ENCODE measurements at regions not wholly inside any gene's neighbourhood (a gene's known extent, or its start where the extent isn't known, plus 50 kb on each side); places are given as distances from the start of the nearest gene placed in this dataset.
"Not testable (repeated sequence)": the region's sequence is repeated elsewhere in the genome, so short reads cannot be mapped to it uniquely, and the experiment has no call there.

- H3K4me3 ChIP-seq (ENCODE audit: low read depth, low read length); POLR2A ChIA-PET; H3K27ac ChIP-seq (ENCODE audit: extremely low read depth, low read depth, low read length); H3K36me3 ChIP-seq (ENCODE audit: control insufficient read depth in 2 of 2, insufficient read depth in 1 of 2, low read length in 2 of 2); H3K9me3 ChIP-seq (ENCODE audit: control insufficient read depth, insufficient read depth, low read depth, low read length); H3K4me1 ChIP-seq (ENCODE audit: control insufficient read depth, insufficient read depth, low read length): not testable (repeated sequence)
- CTCF ChIA-PET = interaction anchor here (0.6 kb wide), 1 partner anchor 58 kb away, joined by 3 read pairs; no protein-coding TSS in a partner anchor
Observed at GRCh38 chr7:128561116-128561722, 84.7 kb downstream of the METTL2B start.

DNA sequence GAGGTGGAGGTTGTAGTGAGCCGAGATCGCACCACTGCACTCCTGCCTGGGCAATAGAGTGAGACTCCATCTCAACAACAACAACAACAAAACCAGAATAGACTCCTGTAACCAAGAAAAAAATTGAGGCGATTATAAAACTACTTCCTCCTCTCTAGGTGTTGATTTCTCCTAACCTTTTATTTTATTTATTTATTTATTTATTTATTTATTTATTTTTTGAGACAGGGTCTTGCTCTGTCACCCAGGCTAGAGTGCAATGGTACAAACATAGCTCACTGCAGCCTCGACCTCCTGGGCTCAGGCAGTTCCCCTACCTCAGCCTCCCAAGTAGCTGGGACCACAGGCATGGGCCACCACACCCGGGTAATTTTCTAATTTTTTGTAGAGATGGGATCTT lies 86.2 kb downstream of the METTL2B start:
- POLR2A ChIA-PET; H3K4me1 ChIP-seq (ENCODE audit: control insufficient read depth, insufficient read depth, low read length); H3K4me3 ChIP-seq (ENCODE audit: low read depth, low read length); H3K27ac ChIP-seq (ENCODE audit: extremely low read depth, low read depth, low read length); H3K36me3 ChIP-seq (ENCODE audit: control insufficient read depth in 2 of 2, insufficient read depth in 1 of 2, low read length in 2 of 2); CTCF ChIA-PET; H3K9me3 ChIP-seq (ENCODE audit: control insufficient read depth, insufficient read depth, low read depth, low read length): not testable (repeated sequence)
- TF ChIP-seq ZXDB (tag by site-specific recombination; IDR thresholded peaks at IDR 0.05) (0 out of 2 replicates have a peak, but pooled peaks have one; percentile 26), ZNF394 (tag by site-specific recombination; IDR thresholded peaks at IDR 0.05; ENCODE audit: borderline replicate concordance) (peak; percentile 76; the same call in 1 of the 2 replicates), ZNF623 (tag by site-specific recombination; IDR thresholded peaks at IDR 0.05) (peak; percentile 31; the same call in 1 of the 2 replicates), ZNF426 (tag by site-specific recombination; IDR thresholded peaks at IDR 0.05) (peak; percentile 46), ZBTB8A (tag by site-specific recombination; IDR thresholded peaks at IDR 0.05) (peak; percentile 36; the same call in 1 of the 2 replicates), ZNF555 (tag by site-specific recombination; conservative IDR thresholded peaks at IDR 0.05) (peak; percentile 38)
- TF ChIP-seq, protein P1, sequence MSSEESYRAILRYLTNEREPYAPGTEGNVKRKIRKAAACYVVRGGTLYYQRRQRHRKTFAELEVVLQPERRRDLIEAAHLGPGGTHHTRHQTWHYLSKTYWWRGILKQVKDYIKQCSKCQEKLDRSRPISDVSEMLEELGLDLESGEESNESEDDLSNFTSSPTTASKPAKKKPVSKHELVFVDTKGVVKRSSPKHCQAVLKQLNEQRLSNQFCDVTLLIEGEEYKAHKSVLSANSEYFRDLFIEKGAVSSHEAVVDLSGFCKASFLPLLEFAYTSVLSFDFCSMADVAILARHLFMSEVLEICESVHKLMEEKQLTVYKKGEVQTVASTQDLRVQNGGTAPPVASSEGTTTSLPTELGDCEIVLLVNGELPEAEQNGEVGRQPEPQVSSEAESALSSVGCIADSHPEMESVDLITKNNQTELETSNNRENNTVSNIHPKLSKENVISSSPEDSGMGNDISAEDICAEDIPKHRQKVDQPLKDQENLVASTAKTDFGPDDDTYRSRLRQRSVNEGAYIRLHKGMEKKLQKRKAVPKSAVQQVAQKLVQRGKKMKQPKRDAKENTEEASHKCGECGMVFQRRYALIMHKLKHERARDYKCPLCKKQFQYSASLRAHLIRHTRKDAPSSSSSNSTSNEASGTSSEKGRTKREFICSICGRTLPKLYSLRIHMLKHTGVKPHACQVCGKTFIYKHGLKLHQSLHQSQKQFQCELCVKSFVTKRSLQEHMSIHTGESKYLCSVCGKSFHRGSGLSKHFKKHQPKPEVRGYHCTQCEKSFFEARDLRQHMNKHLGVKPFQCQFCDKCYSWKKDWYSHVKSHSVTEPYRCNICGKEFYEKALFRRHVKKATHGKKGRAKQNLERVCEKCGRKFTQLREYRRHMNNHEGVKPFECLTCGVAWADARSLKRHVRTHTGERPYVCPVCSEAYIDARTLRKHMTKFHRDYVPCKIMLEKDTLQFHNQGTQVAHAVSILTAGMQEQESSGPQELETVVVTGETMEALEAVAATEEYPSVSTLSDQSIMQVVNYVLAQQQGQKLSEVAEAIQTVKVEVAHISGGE (tag by site-specific recombination; conservative IDR thresholded peaks at IDR 0.05; ENCODE audit: low read depth) = peak; percentile 42; the same call in 1 of the 2 replicates
- TF ChIP-seq, protein P2, sequence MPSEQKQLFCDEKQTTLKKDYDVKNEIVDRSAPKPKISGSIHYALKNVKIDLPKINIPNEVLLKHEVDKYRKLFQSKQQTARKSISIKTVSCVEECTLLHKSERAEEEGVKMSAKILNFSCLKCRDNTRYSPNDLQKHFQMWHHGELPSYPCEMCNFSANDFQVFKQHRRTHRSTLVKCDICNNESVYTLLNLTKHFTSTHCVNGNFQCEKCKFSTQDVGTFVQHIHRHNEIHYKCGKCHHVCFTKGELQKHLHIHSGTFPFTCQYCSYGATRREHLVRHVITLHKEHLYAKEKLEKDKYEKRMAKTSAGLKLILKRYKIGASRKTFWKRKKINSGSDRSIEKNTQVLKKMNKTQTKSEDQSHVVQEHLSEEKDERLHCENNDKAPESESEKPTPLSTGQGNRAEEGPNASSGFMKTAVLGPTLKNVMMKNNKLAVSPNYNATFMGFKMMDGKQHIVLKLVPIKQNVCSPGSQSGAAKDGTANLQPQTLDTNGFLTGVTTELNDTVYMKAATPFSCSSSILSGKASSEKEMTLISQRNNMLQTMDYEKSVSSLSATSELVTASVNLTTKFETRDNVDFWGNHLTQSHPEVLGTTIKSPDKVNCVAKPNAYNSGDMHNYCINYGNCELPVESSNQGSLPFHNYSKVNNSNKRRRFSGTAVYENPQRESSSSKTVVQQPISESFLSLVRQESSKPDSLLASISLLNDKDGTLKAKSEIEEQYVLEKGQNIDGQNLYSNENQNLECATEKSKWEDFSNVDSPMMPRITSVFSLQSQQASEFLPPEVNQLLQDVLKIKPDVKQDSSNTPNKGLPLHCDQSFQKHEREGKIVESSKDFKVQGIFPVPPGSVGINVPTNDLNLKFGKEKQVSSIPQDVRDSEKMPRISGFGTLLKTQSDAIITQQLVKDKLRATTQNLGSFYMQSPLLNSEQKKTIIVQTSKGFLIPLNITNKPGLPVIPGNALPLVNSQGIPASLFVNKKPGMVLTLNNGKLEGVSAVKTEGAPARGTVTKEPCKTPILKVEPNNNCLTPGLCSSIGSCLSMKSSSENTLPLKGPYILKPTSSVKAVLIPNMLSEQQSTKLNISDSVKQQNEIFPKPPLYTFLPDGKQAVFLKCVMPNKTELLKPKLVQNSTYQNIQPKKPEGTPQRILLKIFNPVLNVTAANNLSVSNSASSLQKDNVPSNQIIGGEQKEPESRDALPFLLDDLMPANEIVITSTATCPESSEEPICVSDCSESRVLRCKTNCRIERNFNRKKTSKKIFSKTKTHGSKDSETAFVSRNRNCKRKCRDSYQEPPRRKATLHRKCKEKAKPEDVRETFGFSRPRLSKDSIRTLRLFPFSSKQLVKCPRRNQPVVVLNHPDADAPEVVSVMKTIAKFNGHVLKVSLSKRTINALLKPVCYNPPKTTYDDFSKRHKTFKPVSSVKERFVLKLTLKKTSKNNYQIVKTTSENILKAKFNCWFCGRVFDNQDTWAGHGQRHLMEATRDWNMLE (tag by site-specific recombination; conservative IDR thresholded peaks at IDR 0.05; ENCODE audit: low read depth) = peak; percentile 54; the same call in 1 of the 2 replicates

DNA sequence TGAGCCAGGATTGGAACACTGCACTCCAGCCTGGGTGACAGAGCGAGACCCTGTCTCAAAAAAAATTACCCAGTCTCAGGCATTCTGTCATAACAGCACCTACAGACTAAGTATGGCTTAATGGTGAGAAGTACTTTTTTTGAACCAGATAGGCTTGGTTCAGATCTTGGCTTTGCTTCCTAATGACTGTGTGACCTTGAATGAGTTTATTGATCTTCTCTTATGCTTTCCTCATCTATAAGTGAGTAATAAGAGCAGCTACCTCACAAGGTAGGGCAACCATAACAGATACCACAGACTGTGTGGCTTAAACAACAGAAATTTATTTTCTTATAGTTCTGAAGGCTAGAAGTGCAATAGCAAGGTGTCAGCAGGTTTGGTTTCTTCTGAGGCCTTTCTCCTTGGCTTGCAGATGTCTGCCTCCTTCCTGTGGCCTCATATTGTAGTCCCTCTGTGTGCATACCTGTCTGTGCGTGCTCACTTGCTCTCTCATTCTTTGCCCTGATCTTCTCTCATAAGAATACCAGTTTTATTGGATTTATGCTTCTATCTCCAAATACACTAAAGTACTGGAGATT lies 87.7 kb downstream of the METTL2B start:
- H3K4me1 ChIP-seq (ENCODE audit: control insufficient read depth, insufficient read depth, low read length); POLR2A ChIA-PET; H3K36me3 ChIP-seq (ENCODE audit: control insufficient read depth in 2 of 2, insufficient read depth in 1 of 2, low read length in 2 of 2); H3K27ac ChIP-seq (ENCODE audit: extremely low read depth, low read depth, low read length); H3K9me3 ChIP-seq (ENCODE audit: control insufficient read depth, insufficient read depth, low read depth, low read length); CTCF ChIA-PET; H3K4me3 ChIP-seq (ENCODE audit: low read depth, low read length): not testable (repeated sequence)
- peak; percentile 69; the same call in 1 of the 2 replicates for TF ChIP-seq ZNF548 (tag by site-specific recombination; IDR thresholded peaks at IDR 0.05)

Data from HEK293 (cell line).